ENCODE measurements at regions not wholly inside any gene's neighbourhood (a gene's known extent, or its start where the extent isn't known, plus 50 kb on each side); places are given as distances from the start of the nearest gene placed in this dataset.

DNA sequence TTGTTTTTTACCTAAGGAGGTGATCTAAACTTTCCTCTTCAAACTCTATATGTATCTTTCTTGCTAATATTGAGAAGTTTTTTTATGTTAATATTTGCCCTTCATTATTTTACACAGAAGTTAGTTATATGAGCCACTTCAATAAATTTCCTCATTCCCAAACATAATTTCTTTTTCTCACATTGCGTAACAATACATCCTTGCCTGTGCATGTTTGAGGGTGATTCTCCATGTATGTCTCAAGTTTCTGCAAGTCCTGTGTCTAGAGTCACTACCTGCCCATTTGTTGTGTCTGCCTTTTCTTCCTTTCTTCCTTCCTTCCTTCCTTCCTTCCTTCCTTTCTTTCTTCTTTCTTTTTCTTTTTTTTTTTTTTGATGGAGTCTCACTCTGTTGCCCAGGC lies 2057.9 kb downstream of the PCDH7 start:
- H3K27ac Mint-ChIP-seq: no peak overlapping the region
- DNase-seq (no peak), ATAC-seq (ENCODE audit: poor library complexity) (no peak)
- no peaks in the 10 kb centered on the region for H3K27me3 ChIP-seq (ENCODE audit: control insufficient read depth in 1 of 2, insufficient read depth in 2 of 2, low read length in 2 of 2)
- H3K9me3 Mint-ChIP-seq: peaks cover 15% of the 10 kb centered on the region
- no peaks in the 10 kb centered on the region for H3K27me3 Mint-ChIP-seq
- TF ChIP-seq CTCF (IDR thresholded peaks at IDR 0.05): no peak
- no peak overlapping the region for H3K27ac ChIP-seq (ENCODE audit: low read depth in 1 of 2, low read length in 2 of 2)
- no peaks in the 10 kb centered on the region for H3K36me3 ChIP-seq (ENCODE audit: insufficient read depth, low read length)
- H3K4me3 Mint-ChIP-seq: no peak overlapping the region
- peaks cover 4 to 7% of the 10 kb centered on the region in 2 experiments for H3K9me3 ChIP-seq (ENCODE audit: control insufficient read depth in 1 of 2, insufficient read depth in 1 of 2, low read length in 2 of 2)
- H3K4me1 Mint-ChIP-seq (ENCODE audit: low read depth): no peaks in the 10 kb centered on the region
- H3K4me3 ChIP-seq (ENCODE audit: low read length): no peak overlapping the region
- H3K4me1 ChIP-seq (ENCODE audit: insufficient read depth, low read length): no peaks in the 10 kb centered on the region
- POLR2A ChIA-PET: no interaction called here
- intact Hi-C loops (cut with DNase I, micrococcal nuclease): no loop called here
- CTCF ChIA-PET: no interaction called here
- no peaks in the 10 kb centered on the region for H3K36me3 Mint-ChIP-seq (ENCODE audit: low read depth)

DNA sequence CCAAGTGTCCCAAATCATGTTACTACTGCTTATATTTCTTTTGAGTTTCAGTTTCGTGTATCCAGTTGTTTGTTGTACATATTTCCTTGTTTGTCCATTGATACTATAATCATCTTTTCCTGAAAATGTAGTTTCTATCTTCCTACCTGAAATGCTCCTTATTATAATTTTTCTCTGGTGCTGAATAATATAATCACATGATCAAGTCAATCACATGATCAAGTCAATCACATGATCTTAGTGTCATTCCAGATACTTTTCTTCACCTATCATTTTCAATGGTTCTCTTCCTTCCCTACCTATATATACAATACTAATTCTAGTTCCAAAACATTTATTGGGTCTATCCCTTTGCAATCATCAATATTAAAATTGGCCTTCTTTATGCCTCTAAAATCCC lies 2058.8 kb downstream of the PCDH7 start:
- H3K27me3 ChIP-seq (ENCODE audit: control insufficient read depth in 1 of 2, insufficient read depth in 2 of 2, low read length in 2 of 2): no peaks in the 10 kb centered on the region
- peaks cover 4 to 7% of the 10 kb centered on the region in 2 experiments for H3K9me3 ChIP-seq (ENCODE audit: control insufficient read depth in 1 of 2, insufficient read depth in 1 of 2, low read length in 2 of 2)
- POLR2A ChIA-PET: no interaction called here
- H3K36me3 Mint-ChIP-seq (ENCODE audit: low read depth): no peaks in the 10 kb centered on the region
- no peak for TF ChIP-seq CTCF (IDR thresholded peaks at IDR 0.05)
- H3K4me3 ChIP-seq (ENCODE audit: low read length): no peak overlapping the region
- no peaks in the 10 kb centered on the region for H3K4me1 Mint-ChIP-seq (ENCODE audit: low read depth)
- H3K4me3 Mint-ChIP-seq: no peak overlapping the region
- no peaks in the 10 kb centered on the region for H3K4me1 ChIP-seq (ENCODE audit: insufficient read depth, low read length)
- H3K36me3 ChIP-seq (ENCODE audit: insufficient read depth, low read length): no peaks in the 10 kb centered on the region
- ATAC-seq (ENCODE audit: poor library complexity) (no peak), DNase-seq (no peak)
- no peaks in the 10 kb centered on the region for H3K27me3 Mint-ChIP-seq
- intact Hi-C loops (cut with DNase I, micrococcal nuclease): no loop called here
- CTCF ChIA-PET: no interaction called here
- H3K27ac Mint-ChIP-seq: no peak overlapping the region
- peaks cover 22% of the 10 kb centered on the region for H3K9me3 Mint-ChIP-seq
- H3K27ac ChIP-seq (ENCODE audit: low read depth in 1 of 2, low read length in 2 of 2): no peak overlapping the region

DNA sequence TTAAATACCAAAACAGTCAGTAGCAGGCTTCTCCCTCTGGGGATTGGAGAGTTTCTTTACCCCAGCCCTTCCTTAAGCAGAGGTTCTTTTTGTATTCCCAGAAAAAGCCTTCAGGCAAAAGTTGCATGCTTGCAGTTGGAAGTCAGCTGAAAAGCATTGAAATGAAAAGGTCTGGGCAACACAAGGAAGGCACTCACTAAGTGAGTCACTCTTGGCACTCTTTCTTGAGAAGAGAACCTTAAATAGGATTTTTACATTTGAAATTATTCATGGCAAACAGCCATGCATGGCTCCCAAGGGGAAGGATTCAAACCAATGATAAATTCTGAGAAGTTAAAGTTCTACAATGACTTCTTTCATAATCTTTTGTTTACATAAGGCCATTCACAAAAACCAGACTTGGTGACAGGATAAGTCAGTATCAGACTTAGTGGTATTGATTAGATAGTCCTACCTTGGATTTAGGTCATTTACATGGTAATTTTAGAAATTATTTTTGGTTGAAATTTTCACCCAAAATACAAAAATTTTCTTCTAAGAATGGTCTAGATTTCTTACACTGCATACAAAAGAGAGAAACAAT lies 2068.9 kb downstream of the PCDH7 start:
- ATAC-seq (ENCODE audit: poor library complexity): no peak
- Mint-ChIP-seq H3K4me3 (no peak overlapping the region), H3K27ac (no peak overlapping the region), H3K27me3 (no peaks in the 10 kb centered on the region), H3K9me3 (no peaks in the 10 kb centered on the region), H3K4me1 (ENCODE audit: low read depth) (no peaks in the 10 kb centered on the region), H3K36me3 (ENCODE audit: low read depth) (no peaks in the 10 kb centered on the region)
- H3K9me3 ChIP-seq (ENCODE audit: control insufficient read depth in 1 of 2, insufficient read depth in 1 of 2, low read length in 2 of 2): peaks cover 0 to 9% of the 10 kb centered on the region in 2 experiments
- H3K27me3 ChIP-seq (ENCODE audit: control insufficient read depth in 1 of 2, insufficient read depth in 2 of 2, low read length in 2 of 2): no peaks in the 10 kb centered on the region
- no peak overlapping the region for H3K4me3 ChIP-seq (ENCODE audit: low read length)
- H3K4me1 ChIP-seq (ENCODE audit: insufficient read depth, low read length): no peaks in the 10 kb centered on the region
- no peak for DNase-seq
- H3K36me3 ChIP-seq (ENCODE audit: insufficient read depth, low read length): no peaks in the 10 kb centered on the region
- H3K27ac ChIP-seq (ENCODE audit: low read depth in 1 of 2, low read length in 2 of 2): no peak overlapping the region
- CTCF ChIA-PET: no interaction called here
- intact Hi-C loops (cut with DNase I, micrococcal nuclease): no loop called here
- POLR2A ChIA-PET: no interaction called here
- no peak for TF ChIP-seq CTCF (IDR thresholded peaks at IDR 0.05)
